GM23338 (cell line): ENCODE measurements at regions not wholly inside any gene's neighbourhood (a gene's known extent, or its start where the extent isn't known, plus 50 kb on each side); places are given as distances from the start of the nearest gene placed in this dataset.

ENCODE experiments used
- ATAC-seq: fragments of 200-7000 bp; cut with Tn5 transposase; 3 replicates; pipeline ENCODE4 v1.9.1; 2020
- DNase-seq: peaks from one replicate; pipeline ENCODE4 v3.0.0-alpha.2; 2015; ENCODE audit warnings: low spot score
- H2AFZ ChIP-seq: fragments of 200-600 bp; sonication (generic); 2 replicates; pipeline ENCODE4 v1.8.0; 2016; ENCODE audit warnings: antibody characterized with exemption, mild to moderate bottlenecking, moderate library complexity
- H3F3A ChIP-seq: fragments of 200-600 bp; sonication (generic); replicated peaks from 2 replicates; pipeline ENCODE4 v1.8.0; 2017; ENCODE audit warnings: antibody characterized with exemption, mixed run types, low read depth
- H3K27ac ChIP-seq: fragments of 200-600 bp; sonication (generic); 2 replicates; pipeline ENCODE4 v1.6.1; 2016; ENCODE audit warnings: low read depth
- H3K27me3 ChIP-seq: fragments of 200-600 bp; sonication (generic); 2 replicates; pipeline ENCODE4 v1.8.0; 2016; ENCODE audit warnings: mild to moderate bottlenecking, mixed run types, moderate library complexity; ENCODE audit not compliant: insufficient read depth
- H3K36me3 ChIP-seq: fragments of 200-600 bp; sonication (generic); 2 replicates; pipeline ENCODE4 v1.8.0; 2016; ENCODE audit warnings: mild to moderate bottlenecking; ENCODE audit not compliant: insufficient read depth
- H3K4me1 ChIP-seq: fragments of 200-600 bp; sonication (generic); 2 replicates; pipeline ENCODE4 v1.8.0; 2016; ENCODE audit warnings: mild to moderate bottlenecking, moderate library complexity; ENCODE audit not compliant: insufficient read depth
- H3K4me2 ChIP-seq: fragments of 200-600 bp; sonication (generic); 2 replicates; pipeline ENCODE4 v1.7.1; 2017; ENCODE audit warnings: mixed run types
- H3K4me3 ChIP-seq: fragments of 200-600 bp; sonication (generic); 2 replicates; pipeline ENCODE4 v1.6.1; 2016; ENCODE audit warnings: mixed run types
- H3K79me2 ChIP-seq: fragments of 200-600 bp; sonication (generic); replicated peaks from 2 replicates; pipeline ENCODE4 v1.8.0; 2017; ENCODE audit warnings: mild to moderate bottlenecking; ENCODE audit not compliant: insufficient read depth
- H3K9me2 ChIP-seq: fragments of 200-600 bp; sonication (generic); 2 replicates; pipeline ENCODE4 v1.8.0; 2017; ENCODE audit not compliant: insufficient read depth
- H4K20me1 ChIP-seq: fragments of 200-600 bp; sonication (generic); replicated peaks from 2 replicates; pipeline ENCODE4 v1.8.0; 2017; ENCODE audit warnings: mild to moderate bottlenecking; ENCODE audit not compliant: insufficient read depth
- H3K27ac Mint-ChIP-seq: 2 replicates; pipeline ENCODE4 v1.8.0; 2020; ENCODE audit warnings: inconsistent platforms, mild to moderate bottlenecking, moderate library complexity, mixed read lengths
- H3K27me3 Mint-ChIP-seq: 3 replicates; pipeline ENCODE4 v1.8.0; 2022; ENCODE audit warnings: low read depth, mild to moderate bottlenecking, moderate library complexity, mixed read lengths, inconsistent platforms; ENCODE audit not compliant: insufficient read depth, poor library complexity
- H3K36me3 Mint-ChIP-seq: 3 replicates; pipeline ENCODE4 v1.8.0; 2021; ENCODE audit warnings: low read depth, mild to moderate bottlenecking, inconsistent platforms, moderate library complexity, mixed read lengths
- H3K4me1 Mint-ChIP-seq: 3 replicates; pipeline ENCODE4 v1.8.0; 2020; ENCODE audit warnings: mild to moderate bottlenecking, inconsistent platforms, mixed read lengths
- H3K4me3 Mint-ChIP-seq: 3 replicates; pipeline ENCODE4 v1.8.0; 2021; ENCODE audit warnings: moderate library complexity, mild to moderate bottlenecking, inconsistent platforms, mixed read lengths
- H3K9me3 Mint-ChIP-seq: 3 replicates; pipeline ENCODE4 v1.8.0; 2020; ENCODE audit warnings: moderate library complexity, mild to moderate bottlenecking, inconsistent platforms, mixed read lengths
- CREB1 ChIP-seq: fragments of 250-450 bp; sonication (Bioruptor Pico); IDR thresholded peaks from 2 replicates; pipeline ENCODE4 v1.5.0; 2020; ENCODE audit warnings: low read depth, mild to moderate bottlenecking, moderate library complexity
- EZH2 ChIP-seq: fragments of 200-600 bp; sonication (generic); IDR thresholded peaks from one replicate; pipeline ENCODE4 v1.8.0; 2017; ENCODE audit warnings: antibody characterized with exemption, mild to moderate bottlenecking, low read depth; ENCODE audit not compliant: unreplicated experiment
- EZH2phosphoT487 ChIP-seq: fragments of 200-600 bp; sonication (generic); IDR thresholded peaks from one replicate; pipeline ENCODE4 v1.8.1; 2018; ENCODE audit warnings: antibody characterized with exemption; ENCODE audit not compliant: unreplicated experiment
- JUNB ChIP-seq: IDR thresholded peaks from one replicate; pipeline ENCODE4 v1.6.1; 2016; ENCODE audit warnings: antibody characterized with exemption; ENCODE audit not compliant: unreplicated experiment
- NANOG ChIP-seq: IDR thresholded peaks from 2 replicates; pipeline ENCODE4 v1.6.1; 2016; ENCODE audit warnings: antibody characterized with exemption, borderline replicate concordance
- POLR2AphosphoS5 ChIP-seq: IDR thresholded peaks from 2 replicates; pipeline ENCODE4 v1.6.1; 2016; ENCODE audit warnings: antibody characterized with exemption, low read depth
- STAT1 ChIP-seq: IDR thresholded peaks from one replicate; pipeline ENCODE4 v1.6.1; 2016; ENCODE audit warnings: antibody characterized with exemption; ENCODE audit not compliant: unreplicated experiment
- ZNF331 ChIP-seq: fragments of 250-450 bp; sonication (Bioruptor Pico); IDR thresholded peaks from 2 replicates; pipeline ENCODE4 v1.5.0; 2020; ENCODE audit warnings: low read depth, mild to moderate bottlenecking, moderate library complexity
- TF ChIP-seq, protein P1 (sequence below): fragments of 250-450 bp; sonication (Bioruptor Pico); IDR thresholded peaks from 2 replicates; pipeline ENCODE4 v1.5.0; 2020; ENCODE audit warnings: mild to moderate bottlenecking, moderate library complexity
- TF ChIP-seq, protein P2 (sequence below): IDR thresholded peaks from one replicate; pipeline ENCODE4 v1.6.1; 2018; ENCODE audit warnings: antibody characterized with exemption; ENCODE audit not compliant: unreplicated experiment
- TF ChIP-seq, protein P3 (sequence below): IDR thresholded peaks from 2 replicates; pipeline ENCODE4 v1.6.1; 2016; ENCODE audit warnings: antibody characterized with exemption

DNA sequence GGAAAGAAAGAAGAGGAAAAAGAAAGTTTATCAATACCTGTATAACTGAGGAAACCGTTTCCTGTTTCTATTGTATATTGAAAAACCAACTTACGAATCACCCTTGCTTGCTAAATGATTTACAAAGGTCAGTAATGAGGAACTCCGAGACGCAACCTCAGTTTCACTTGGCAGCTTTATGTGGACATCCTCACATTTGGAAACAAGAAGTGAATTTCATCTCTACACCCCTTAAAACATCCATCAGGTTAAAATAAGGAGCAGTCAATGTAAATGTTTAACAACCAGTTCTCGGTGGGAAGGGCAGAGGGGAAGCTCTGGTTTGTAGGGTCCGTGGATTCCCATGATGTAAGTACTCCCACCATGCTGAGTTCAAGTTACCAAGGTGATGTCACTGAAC is 481.7 kb upstream of the RUNX1 start (continued):
- TF ChIP-seq, protein P1, sequence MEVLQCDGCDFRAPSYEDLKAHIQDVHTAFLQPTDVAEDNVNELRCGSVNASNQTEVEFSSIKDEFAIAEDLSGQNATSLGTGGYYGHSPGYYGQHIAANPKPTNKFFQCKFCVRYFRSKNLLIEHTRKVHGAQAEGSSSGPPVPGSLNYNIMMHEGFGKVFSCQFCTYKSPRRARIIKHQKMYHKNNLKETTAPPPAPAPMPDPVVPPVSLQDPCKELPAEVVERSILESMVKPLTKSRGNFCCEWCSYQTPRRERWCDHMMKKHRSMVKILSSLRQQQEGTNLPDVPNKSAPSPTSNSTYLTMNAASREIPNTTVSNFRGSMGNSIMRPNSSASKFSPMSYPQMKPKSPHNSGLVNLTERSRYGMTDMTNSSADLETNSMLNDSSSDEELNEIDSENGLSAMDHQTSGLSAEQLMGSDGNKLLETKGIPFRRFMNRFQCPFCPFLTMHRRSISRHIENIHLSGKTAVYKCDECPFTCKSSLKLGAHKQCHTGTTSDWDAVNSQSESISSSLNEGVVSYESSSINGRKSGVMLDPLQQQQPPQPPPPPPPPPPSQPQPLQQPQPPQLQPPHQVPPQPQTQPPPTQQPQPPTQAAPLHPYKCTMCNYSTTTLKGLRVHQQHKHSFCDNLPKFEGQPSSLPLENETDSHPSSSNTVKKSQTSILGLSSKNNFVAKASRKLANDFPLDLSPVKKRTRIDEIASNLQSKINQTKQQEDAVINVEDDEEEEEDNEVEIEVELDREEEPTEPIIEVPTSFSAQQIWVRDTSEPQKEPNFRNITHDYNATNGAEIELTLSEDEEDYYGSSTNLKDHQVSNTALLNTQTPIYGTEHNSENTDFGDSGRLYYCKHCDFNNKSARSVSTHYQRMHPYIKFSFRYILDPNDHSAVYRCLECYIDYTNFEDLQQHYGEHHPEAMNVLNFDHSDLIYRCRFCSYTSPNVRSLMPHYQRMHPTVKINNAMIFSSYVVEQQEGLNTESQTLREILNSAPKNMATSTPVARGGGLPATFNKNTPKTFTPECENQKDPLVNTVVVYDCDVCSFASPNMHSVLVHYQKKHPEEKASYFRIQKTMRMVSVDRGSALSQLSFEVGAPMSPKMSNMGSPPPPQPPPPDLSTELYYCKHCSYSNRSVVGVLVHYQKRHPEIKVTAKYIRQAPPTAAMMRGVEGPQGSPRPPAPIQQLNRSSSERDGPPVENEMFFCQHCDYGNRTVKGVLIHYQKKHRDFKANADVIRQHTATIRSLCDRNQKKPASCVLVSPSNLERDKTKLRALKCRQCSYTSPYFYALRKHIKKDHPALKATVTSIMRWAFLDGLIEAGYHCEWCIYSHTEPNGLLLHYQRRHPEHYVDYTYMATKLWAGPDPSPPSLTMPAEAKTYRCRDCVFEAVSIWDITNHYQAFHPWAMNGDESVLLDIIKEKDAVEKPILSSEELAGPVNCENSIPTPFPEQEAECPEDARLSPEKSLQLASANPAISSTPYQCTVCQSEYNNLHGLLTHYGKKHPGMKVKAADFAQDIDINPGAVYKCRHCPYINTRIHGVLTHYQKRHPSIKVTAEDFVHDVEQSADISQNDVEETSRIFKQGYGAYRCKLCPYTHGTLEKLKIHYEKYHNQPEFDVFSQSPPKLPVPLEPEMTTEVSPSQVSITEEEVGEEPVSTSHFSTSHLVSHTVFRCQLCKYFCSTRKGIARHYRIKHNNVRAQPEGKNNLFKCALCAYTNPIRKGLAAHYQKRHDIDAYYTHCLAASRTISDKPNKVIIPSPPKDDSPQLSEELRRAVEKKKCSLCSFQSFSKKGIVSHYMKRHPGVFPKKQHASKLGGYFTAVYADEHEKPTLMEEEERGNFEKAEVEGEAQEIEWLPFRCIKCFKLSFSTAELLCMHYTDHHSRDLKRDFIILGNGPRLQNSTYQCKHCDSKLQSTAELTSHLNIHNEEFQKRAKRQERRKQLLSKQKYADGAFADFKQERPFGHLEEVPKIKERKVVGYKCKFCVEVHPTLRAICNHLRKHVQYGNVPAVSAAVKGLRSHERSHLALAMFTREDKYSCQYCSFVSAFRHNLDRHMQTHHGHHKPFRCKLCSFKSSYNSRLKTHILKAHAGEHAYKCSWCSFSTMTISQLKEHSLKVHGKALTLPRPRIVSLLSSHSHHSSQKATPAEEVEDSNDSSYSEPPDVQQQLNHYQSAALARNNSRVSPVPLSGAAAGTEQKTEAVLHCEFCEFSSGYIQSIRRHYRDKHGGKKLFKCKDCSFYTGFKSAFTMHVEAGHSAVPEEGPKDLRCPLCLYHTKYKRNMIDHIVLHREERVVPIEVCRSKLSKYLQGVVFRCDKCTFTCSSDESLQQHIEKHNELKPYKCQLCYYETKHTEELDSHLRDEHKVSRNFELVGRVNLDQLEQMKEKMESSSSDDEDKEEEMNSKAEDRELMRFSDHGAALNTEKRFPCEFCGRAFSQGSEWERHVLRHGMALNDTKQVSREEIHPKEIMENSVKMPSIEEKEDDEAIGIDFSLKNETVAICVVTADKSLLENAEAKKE (CRISPR knock-in tag) = no peak
- no peak for TF ChIP-seq ZNF331
- no peak for TF ChIP-seq EZH2phosphoT487

DNA sequence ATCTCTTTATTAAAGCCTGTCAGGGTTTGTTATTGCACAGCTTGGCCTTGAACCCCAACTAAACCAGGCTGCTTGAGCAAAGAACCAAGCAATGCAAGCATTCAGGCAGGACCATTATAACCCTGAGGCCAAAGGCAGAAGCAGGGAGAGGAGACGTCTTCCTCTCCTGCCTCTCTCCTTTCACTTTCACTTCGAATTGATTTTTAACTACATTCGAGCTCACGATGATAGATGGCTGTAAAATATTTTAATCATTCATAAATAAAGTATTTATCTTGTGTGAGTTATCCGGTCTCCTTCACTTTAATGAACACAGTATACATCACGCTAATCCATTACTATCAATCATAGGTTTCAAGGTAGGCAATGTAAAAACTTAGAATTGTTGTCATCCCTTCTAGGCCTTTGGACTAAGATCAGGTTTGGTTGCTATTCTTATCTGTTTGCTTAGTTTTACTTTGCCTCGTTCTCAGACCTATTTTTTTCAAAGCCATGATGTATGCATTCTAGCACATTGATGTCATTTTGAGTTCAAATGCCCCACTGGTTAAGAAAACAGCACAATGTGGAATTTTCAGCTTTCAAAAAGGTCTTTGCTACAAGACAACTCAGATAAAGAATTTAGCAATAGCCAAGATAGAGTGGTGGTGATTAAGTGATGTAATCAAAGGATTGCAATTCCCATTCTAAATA is 480.2 kb upstream of the RUNX1 start:
- H3K9me3 Mint-ChIP-seq = peaks cover 8% of the 10 kb centered on the region
- H3K27ac ChIP-seq = no peak overlapping the region
- ATAC-seq (no peak), DNase-seq (no peak)
- H3K27me3 Mint-ChIP-seq = no peaks in the 10 kb centered on the region
- H3K36me3 Mint-ChIP-seq = peaks cover 11% of the 10 kb centered on the region; the same call in 1 of the 3 replicates
- H3F3A ChIP-seq = no peaks in the 10 kb centered on the region
- H3K4me1 Mint-ChIP-seq = no peaks in the 10 kb centered on the region
- H4K20me1 ChIP-seq = no peaks in the 10 kb centered on the region
- TF ChIP-seq POLR2AphosphoS5 (no peak), CREB1 (CRISPR knock-in tag) (no peak), EZH2 (no peak), NANOG (no peak), ZNF331 (no peak), STAT1 (no peak), JUNB (no peak), EZH2phosphoT487 (no peak)
- TF ChIP-seq, protein P2, sequence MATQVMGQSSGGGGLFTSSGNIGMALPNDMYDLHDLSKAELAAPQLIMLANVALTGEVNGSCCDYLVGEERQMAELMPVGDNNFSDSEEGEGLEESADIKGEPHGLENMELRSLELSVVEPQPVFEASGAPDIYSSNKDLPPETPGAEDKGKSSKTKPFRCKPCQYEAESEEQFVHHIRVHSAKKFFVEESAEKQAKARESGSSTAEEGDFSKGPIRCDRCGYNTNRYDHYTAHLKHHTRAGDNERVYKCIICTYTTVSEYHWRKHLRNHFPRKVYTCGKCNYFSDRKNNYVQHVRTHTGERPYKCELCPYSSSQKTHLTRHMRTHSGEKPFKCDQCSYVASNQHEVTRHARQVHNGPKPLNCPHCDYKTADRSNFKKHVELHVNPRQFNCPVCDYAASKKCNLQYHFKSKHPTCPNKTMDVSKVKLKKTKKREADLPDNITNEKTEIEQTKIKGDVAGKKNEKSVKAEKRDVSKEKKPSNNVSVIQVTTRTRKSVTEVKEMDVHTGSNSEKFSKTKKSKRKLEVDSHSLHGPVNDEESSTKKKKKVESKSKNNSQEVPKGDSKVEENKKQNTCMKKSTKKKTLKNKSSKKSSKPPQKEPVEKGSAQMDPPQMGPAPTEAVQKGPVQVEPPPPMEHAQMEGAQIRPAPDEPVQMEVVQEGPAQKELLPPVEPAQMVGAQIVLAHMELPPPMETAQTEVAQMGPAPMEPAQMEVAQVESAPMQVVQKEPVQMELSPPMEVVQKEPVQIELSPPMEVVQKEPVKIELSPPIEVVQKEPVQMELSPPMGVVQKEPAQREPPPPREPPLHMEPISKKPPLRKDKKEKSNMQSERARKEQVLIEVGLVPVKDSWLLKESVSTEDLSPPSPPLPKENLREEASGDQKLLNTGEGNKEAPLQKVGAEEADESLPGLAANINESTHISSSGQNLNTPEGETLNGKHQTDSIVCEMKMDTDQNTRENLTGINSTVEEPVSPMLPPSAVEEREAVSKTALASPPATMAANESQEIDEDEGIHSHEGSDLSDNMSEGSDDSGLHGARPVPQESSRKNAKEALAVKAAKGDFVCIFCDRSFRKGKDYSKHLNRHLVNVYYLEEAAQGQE = no peak
- TF ChIP-seq, protein P3, sequence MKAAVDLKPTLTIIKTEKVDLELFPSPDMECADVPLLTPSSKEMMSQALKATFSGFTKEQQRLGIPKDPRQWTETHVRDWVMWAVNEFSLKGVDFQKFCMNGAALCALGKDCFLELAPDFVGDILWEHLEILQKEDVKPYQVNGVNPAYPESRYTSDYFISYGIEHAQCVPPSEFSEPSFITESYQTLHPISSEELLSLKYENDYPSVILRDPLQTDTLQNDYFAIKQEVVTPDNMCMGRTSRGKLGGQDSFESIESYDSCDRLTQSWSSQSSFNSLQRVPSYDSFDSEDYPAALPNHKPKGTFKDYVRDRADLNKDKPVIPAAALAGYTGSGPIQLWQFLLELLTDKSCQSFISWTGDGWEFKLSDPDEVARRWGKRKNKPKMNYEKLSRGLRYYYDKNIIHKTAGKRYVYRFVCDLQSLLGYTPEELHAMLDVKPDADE = no peak
- H3K79me2 ChIP-seq = no peaks in the 10 kb centered on the region
- peak overlapping the region; percentile 63; the same call in 1 of the 2 replicates for H2AFZ ChIP-seq
- no peaks in the 10 kb centered on the region for H3K36me3 ChIP-seq
- H3K9me2 ChIP-seq = peaks cover 20% of the 10 kb centered on the region
- H3K4me3 Mint-ChIP-seq = no peak overlapping the region
- no peaks in the 10 kb centered on the region for H3K27me3 ChIP-seq
- H3K4me2 ChIP-seq = no peak overlapping the region
- H3K4me1 ChIP-seq = no peaks in the 10 kb centered on the region
- H3K4me3 ChIP-seq = no peak overlapping the region
- no peak overlapping the region for H3K27ac Mint-ChIP-seq
